ENCODE measurements at regions not wholly inside any gene's neighbourhood (a gene's known extent, or its start where the extent isn't known, plus 50 kb on each side); places are given as distances from the start of the nearest gene placed in this dataset.
"Not testable (repeated sequence)": the region's sequence is repeated elsewhere in the genome, so short reads cannot be mapped to it uniquely, and the experiment has no call there.

GRCh38 chr10:21285207-21285606, 240.3 kb downstream of the SKIDA1 start:
- DNase-seq: no peak

GRCh38 chr10:21284301-21284700, 241.2 kb downstream of the SKIDA1 start:
- no peak for DNase-seq

GRCh38 chr10:21283053-21283452, 242.4 kb downstream of the SKIDA1 start:
- not testable (repeated sequence) for DNase-seq

GRCh38 chr10:21281765-21282484, 243.6 kb downstream of the SKIDA1 start:
- no peak for DNase-seq

- DNase-seq: no peak
Observed at GRCh38 chr10:21280971-21281572, 244.4 kb downstream of the SKIDA1 start.

- no peak for DNase-seq
Observed at GRCh38 chr10:21280037-21280436, 245.4 kb downstream of the SKIDA1 start.

- DNase-seq: no peak
Observed at GRCh38 chr10:21279217-21279575, 246.3 kb downstream of the SKIDA1 start.

GRCh38 chr10:21278491-21279216, 246.8 kb downstream of the SKIDA1 start:
- no peak for DNase-seq

- DNase-seq: no peak
Observed at GRCh38 chr10:21273400-21273968, 252.0 kb downstream of the SKIDA1 start.

- DNase-seq: no peak
Observed at GRCh38 chr10:21272643-21273399, 252.7 kb downstream of the SKIDA1 start.

GRCh38 chr10:21270976-21271375, 254.5 kb downstream of the SKIDA1 start:
- DNase-seq: no peak

GRCh38 chr10:21269289-21269688, 256.2 kb downstream of the SKIDA1 start:
- no peak for DNase-seq

GRCh38 chr10:21265622-21266021, 259.9 kb downstream of the SKIDA1 start:
- DNase-seq: no peak

- DNase-seq: no peak
Observed at GRCh38 chr10:21264271-21264670, 261.2 kb downstream of the SKIDA1 start.

GRCh38 chr10:21263839-21264238, 261.6 kb downstream of the SKIDA1 start:
- DNase-seq: no peak

- DNase-seq: no peak
Observed at GRCh38 chr10:21263263-21263803, 262.1 kb downstream of the SKIDA1 start.

GRCh38 chr10:21261842-21262294, 263.6 kb downstream of the SKIDA1 start:
- DNase-seq: no peak

GRCh38 chr10:21260506-21261149, 264.9 kb downstream of the SKIDA1 start:
- DNase-seq: no peak

- DNase-seq: no peak
Observed at GRCh38 chr10:21260066-21260465, 265.4 kb downstream of the SKIDA1 start.

- DNase-seq: no peak
Observed at GRCh38 chr10:21257919-21258318, 267.6 kb downstream of the SKIDA1 start.

- DNase-seq: no peak
Observed at GRCh38 chr10:21257191-21257590, 268.3 kb downstream of the SKIDA1 start.

GRCh38 chr10:21249435-21249834, 276.0 kb downstream of the SKIDA1 start:
- DNase-seq: no peak

All from NCI-H187 treated with DMSO at 0.1 percent for 48 hours (cell line).